Activated CD4-positive, alpha-beta T cell treated with anti-CD3 and anti-CD28 coated beads for 36 hours (primary cell): ENCODE measurements at regions not wholly inside any gene's neighbourhood (a gene's known extent, or its start where the extent isn't known, plus 50 kb on each side); places are given as distances from the start of the nearest gene placed in this dataset.
"Not testable (repeated sequence)": the region's sequence is repeated elsewhere in the genome, so short reads cannot be mapped to it uniquely, and the experiment has no call there.

Experiments
- ATAC-seq: fragments of 200-7000 bp; cut with Tn5 transposase; one replicate; pipeline ENCODE4 v1.10.0; 2021; ENCODE audit warnings: mild to moderate bottlenecking, moderate library complexity
- CTCF ChIA-PET: fragments of 350-600 bp; sonication (Branson Sonifier 250); formaldehyde crosslinking; loops from one replicate; lab custom pipeline; 2021; ENCODE audit warnings: antibody characterized with exemption; lab: Charles Lee
- POLR2A ChIA-PET: fragments of 350-600 bp; sonication (Branson Sonifier 250); formaldehyde crosslinking; loops from one replicate; lab custom pipeline; 2021; ENCODE audit warnings: antibody characterized with exemption, inconsistent platforms; lab: Charles Lee
- DNase-seq: peaks from one replicate; pipeline ENCODE4 v3.0.0-alpha.2; 2020
- H3K27ac Mint-ChIP-seq: one replicate; pipeline ENCODE4 v1.8.0; 2021; ENCODE audit warnings: mixed read lengths
- H3K27me3 Mint-ChIP-seq: one replicate; pipeline ENCODE4 v1.8.0; 2021; ENCODE audit warnings: mixed read lengths
- H3K36me3 Mint-ChIP-seq: one replicate; pipeline ENCODE4 v1.8.0; 2021; ENCODE audit warnings: low read depth, mixed read lengths
- H3K4me1 Mint-ChIP-seq: one replicate; pipeline ENCODE4 v1.8.0; 2021; ENCODE audit warnings: mixed read lengths
- H3K4me3 Mint-ChIP-seq: one replicate; pipeline ENCODE4 v1.8.0; 2021; ENCODE audit warnings: mild to moderate bottlenecking, moderate library complexity, mixed read lengths
- H3K9me3 Mint-ChIP-seq: one replicate; pipeline ENCODE4 v1.8.0; 2021; ENCODE audit warnings: low read depth, mixed read lengths
- intact Hi-C, 2 experiments: fragments of 100-400 bp; cut with DNase I in 1 of 2; cut with micrococcal nuclease in 1 of 2; formaldehyde crosslinking; loops; one replicate each; pipeline versions ENCODE4 v1.14.2 to v1.15.1; 2022 to 2024; cut with DNase I, micrococcal nuclease

DNA sequence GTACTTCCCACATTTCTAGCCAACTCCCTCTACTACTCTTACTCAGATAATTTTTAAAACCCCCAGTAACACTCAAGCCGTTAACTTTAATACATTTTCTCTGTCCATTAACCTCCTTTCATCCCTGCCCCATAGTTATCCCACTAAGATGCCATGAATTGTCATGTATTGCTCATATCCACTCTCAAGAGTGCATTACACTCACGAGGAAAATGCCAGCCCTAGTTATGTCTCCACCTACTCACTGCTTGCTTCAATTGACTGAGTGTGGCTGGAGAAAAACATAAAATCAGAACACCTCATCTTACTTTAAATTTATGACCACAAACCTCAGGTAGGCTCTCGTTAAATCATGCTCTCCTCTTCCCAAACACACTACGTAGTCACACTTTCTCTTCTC lies 324.1 kb upstream of the NPSR1 start:
- peaks cover 3% of the 10 kb centered on the region for H3K9me3 Mint-ChIP-seq
- no peak overlapping the region for H3K4me3 Mint-ChIP-seq
- intact Hi-C loops = no loop called here
- no peak overlapping the region for H3K27ac Mint-ChIP-seq
- CTCF ChIA-PET = no interaction called here
- DNase-seq = no peak
- no peaks in the 10 kb centered on the region for H3K36me3 Mint-ChIP-seq
- no peaks in the 10 kb centered on the region for H3K27me3 Mint-ChIP-seq
- H3K4me1 Mint-ChIP-seq = no peaks in the 10 kb centered on the region
- no peak for ATAC-seq
- POLR2A ChIA-PET = no interaction called here

DNA sequence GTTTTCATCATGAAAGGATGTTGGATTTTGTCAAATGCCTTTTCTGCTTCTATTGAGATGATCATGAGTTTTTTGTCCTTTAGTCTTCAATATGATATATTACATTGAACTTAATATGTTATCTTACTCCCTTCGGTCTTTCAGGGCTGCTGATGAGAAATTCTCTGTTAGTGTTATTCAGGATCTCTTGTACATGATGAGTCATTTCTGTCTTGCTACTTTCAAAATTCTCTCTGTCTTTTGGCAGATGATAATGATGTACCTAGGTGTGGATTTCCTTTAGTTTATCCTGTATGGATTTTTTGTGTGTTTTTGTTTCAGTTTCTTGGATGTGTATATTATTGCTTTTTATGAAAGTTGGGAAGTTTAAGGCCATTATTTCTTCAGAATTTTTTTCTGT lies 320.9 kb upstream of the NPSR1 start:
- no peak for ATAC-seq
- ChIA-PET POLR2A (no interaction called here), CTCF (interaction anchor here (1.4 kb wide), 1 partner anchor 16 kb away, joined by 3 read pairs; no protein-coding TSS in a partner anchor)
- Mint-ChIP-seq H3K27ac (no peak overlapping the region), H3K4me1 (no peaks in the 10 kb centered on the region), H3K4me3 (no peak overlapping the region), H3K9me3 (peaks cover 3% of the 10 kb centered on the region), H3K36me3 (no peaks in the 10 kb centered on the region), H3K27me3 (no peaks in the 10 kb centered on the region)
- intact Hi-C loops = no loop called here
- no peak for DNase-seq

DNA sequence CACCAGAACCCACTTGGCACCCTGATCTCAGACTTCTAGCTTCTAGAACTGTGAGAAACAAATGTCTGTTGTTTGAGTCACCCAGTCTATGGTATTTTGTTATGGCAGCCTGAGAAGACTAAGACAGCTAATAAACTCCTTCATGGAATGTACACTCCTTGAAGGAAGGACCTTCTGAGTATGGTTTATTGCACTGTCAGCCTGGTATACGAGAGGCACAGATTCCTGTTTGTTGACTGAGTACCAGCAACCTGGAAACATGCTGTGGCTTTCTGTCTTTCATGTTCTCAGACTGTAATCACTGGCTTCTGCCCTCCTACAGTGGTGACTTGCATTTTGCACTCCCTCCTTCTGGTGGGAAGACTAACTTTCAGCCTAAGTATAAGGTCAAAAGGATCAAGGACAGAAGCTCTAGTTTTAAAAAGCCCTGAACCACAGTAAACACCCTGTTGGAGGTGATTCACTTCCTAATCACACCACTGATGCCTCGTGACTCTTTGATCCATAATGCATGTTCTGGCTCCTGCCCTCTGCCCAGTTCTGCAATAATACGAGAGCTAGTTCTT lies 319.0 kb upstream of the NPSR1 start:
- no peak for ATAC-seq
- POLR2A ChIA-PET = no interaction called here
- Mint-ChIP-seq H3K27me3 (no peaks in the 10 kb centered on the region), H3K9me3 (peaks cover 3% of the 10 kb centered on the region), H3K27ac (no peak overlapping the region), H3K36me3 (no peaks in the 10 kb centered on the region), H3K4me3 (no peak overlapping the region), H3K4me1 (no peaks in the 10 kb centered on the region)
- CTCF ChIA-PET = no interaction called here
- intact Hi-C loops = no loop called here
- DNase-seq = no peak

DNA sequence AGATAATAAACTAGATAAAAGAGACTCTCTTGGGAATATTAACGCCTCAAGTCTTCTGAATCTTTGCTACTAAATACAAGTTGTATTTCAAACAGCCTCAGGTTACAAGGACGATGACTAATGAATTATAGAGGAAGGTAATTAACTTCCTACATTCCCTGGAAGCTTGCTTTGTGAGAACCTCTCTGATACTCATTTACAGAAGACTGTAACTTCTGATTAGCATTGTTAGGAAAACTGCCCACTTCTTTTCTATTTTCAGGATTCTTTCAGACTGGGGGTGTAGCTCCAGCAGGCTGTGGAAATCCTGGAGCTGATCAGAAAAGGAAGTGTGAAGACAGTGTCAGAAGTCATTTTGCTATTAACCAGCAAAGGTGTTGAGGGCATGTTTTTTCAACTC lies 316.7 kb upstream of the NPSR1 start:
- CTCF ChIA-PET = no interaction called here
- POLR2A ChIA-PET = no interaction called here
- H3K27ac Mint-ChIP-seq = no peak overlapping the region
- DNase-seq (no peak), ATAC-seq (no peak)
- H3K27me3 Mint-ChIP-seq = no peaks in the 10 kb centered on the region
- intact Hi-C loops = no loop called here
- no peaks in the 10 kb centered on the region for H3K4me1 Mint-ChIP-seq
- H3K36me3 Mint-ChIP-seq = no peaks in the 10 kb centered on the region
- no peak overlapping the region for H3K4me3 Mint-ChIP-seq
- peaks cover 3% of the 10 kb centered on the region for H3K9me3 Mint-ChIP-seq

DNA sequence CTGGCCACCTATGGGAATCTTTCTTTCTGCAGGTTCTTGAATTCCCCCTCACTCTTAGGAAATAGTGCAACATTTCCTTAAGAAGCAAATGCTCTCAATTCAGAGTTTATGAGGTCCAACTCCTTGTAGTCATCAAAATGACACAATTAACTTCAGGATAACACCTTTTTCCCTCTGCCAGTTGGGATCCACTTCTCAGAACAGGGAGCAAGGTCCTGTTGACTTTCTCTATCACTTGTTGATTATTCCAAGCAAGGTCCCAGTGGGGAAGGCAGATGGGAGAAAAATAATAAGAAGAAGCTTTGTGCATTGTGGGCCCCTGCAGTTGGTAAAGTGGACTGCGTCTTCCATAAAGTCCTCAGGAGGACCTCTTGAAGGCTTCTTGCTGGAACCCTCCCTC lies 315.6 kb upstream of the NPSR1 start:
- intact Hi-C loops = no loop called here
- H3K4me1 Mint-ChIP-seq = no peaks in the 10 kb centered on the region
- ATAC-seq = no peak
- no peaks in the 10 kb centered on the region for H3K27me3 Mint-ChIP-seq
- H3K4me3 Mint-ChIP-seq = no peak overlapping the region
- H3K27ac Mint-ChIP-seq = no peak overlapping the region
- POLR2A ChIA-PET = no interaction called here
- DNase-seq = no peak
- H3K36me3 Mint-ChIP-seq = no peaks in the 10 kb centered on the region
- CTCF ChIA-PET = no interaction called here
- H3K9me3 Mint-ChIP-seq = peaks cover 1% of the 10 kb centered on the region

DNA sequence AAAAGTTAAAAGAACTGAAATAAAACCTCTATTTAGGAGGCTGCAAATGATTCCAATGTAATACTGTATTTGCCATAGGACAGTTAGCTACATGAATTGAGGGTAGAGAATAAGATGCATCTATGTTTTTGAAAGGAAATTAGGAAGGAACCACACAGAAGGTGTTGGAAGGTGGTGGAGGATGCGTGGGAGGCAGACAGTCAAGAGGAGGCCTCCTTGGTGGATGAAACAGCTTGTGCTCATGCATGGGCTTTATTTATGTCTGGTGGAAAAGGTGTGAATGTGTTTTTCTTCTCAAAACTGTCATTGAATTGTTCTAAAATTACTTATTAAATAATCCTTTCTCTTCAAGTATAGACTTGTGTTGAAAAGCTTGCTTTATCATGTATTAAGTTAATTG lies 314.4 kb upstream of the NPSR1 start:
- no peaks in the 10 kb centered on the region for H3K9me3 Mint-ChIP-seq
- H3K27ac Mint-ChIP-seq = no peak overlapping the region
- POLR2A ChIA-PET = no interaction called here
- CTCF ChIA-PET = no interaction called here
- intact Hi-C loops = no loop called here
- ATAC-seq (no peak), DNase-seq (no peak)
- H3K4me1 Mint-ChIP-seq = no peaks in the 10 kb centered on the region
- H3K27me3 Mint-ChIP-seq = no peaks in the 10 kb centered on the region
- no peak overlapping the region for H3K4me3 Mint-ChIP-seq
- no peaks in the 10 kb centered on the region for H3K36me3 Mint-ChIP-seq

DNA sequence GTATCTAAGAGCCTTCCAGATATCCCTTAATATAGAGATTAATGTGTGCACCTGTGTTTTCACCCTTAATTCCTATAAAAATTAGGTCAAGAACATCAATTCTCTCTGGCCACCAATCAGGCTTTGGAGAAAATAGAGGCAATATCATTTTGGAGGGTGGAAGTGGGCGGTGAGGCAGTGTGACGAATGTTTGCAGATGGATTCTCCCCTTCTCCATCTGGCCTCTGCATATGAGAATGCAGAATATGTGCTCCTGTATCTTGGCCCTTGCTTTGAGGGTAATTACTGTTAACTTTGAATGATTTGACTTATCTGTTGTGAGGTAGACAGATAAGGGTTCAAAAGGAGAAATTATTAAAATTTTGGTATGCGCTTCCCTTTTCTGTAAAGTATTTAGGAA lies 304.0 kb upstream of the NPSR1 start:
- Mint-ChIP-seq H3K4me1 (no peaks in the 10 kb centered on the region), H3K36me3 (no peaks in the 10 kb centered on the region), H3K27me3 (no peaks in the 10 kb centered on the region), H3K9me3 (no peaks in the 10 kb centered on the region), H3K27ac (no peak overlapping the region), H3K4me3 (no peak overlapping the region)
- ChIA-PET POLR2A (no interaction called here), CTCF (no interaction called here)
- no peak for DNase-seq
- intact Hi-C loops = no loop called here
- no peak for ATAC-seq

DNA sequence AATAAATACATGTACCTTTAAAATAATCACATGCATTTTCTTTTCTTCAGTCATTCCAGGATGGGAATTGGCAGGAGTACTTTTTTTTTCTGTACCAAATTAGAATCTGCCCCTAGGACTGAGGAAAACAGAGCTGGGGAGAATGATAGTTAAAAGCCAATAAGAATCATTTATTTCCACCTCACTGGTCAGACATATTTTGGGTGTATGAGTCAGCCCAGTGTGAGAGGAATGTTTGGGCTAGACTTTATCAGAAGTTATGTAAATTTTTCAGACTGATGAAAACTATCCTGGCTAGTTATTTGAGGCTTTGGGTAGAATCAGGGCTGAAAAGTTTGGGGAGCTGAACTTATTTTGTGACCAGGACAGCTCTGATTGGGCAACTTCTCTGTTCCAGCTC lies 303.1 kb upstream of the NPSR1 start:
- no peak for ATAC-seq
- POLR2A ChIA-PET = no interaction called here
- H3K27me3 Mint-ChIP-seq = no peaks in the 10 kb centered on the region
- H3K36me3 Mint-ChIP-seq = no peaks in the 10 kb centered on the region
- no peak for DNase-seq
- intact Hi-C loops = no loop called here
- no peaks in the 10 kb centered on the region for H3K9me3 Mint-ChIP-seq
- H3K4me3 Mint-ChIP-seq = no peak overlapping the region
- CTCF ChIA-PET = no interaction called here
- H3K27ac Mint-ChIP-seq = no peak overlapping the region
- H3K4me1 Mint-ChIP-seq = no peaks in the 10 kb centered on the region

DNA sequence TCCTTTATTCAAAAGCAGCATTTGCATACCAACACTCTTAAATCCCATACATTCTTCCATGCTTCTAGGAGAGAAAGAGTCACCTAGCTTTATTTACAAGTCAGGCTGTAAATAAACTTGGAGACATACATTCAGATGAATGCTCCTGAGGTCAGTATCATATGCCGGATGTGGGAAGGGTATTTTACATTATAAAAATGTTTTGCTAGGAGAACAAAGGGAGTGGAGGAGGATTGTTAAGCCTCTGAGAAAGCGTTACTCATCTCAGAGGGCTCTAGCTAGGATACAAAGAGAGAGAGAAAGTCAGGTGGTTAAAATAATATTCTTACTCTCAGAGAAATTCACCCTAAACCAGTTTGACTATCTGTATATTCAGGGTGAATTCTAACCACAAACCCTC lies 300.9 kb upstream of the NPSR1 start:
- ChIA-PET CTCF (no interaction called here), POLR2A (interaction anchor here (0.7 kb wide), 1 partner anchor 36 kb away, joined by 3 read pairs; no protein-coding TSS in a partner anchor)
- Mint-ChIP-seq H3K4me1 (no peaks in the 10 kb centered on the region), H3K36me3 (no peaks in the 10 kb centered on the region), H3K27me3 (no peaks in the 10 kb centered on the region), H3K27ac (no peak overlapping the region), H3K9me3 (no peaks in the 10 kb centered on the region), H3K4me3 (no peak overlapping the region)
- intact Hi-C loops = no loop called here
- ATAC-seq = no peak
- no peak for DNase-seq

DNA sequence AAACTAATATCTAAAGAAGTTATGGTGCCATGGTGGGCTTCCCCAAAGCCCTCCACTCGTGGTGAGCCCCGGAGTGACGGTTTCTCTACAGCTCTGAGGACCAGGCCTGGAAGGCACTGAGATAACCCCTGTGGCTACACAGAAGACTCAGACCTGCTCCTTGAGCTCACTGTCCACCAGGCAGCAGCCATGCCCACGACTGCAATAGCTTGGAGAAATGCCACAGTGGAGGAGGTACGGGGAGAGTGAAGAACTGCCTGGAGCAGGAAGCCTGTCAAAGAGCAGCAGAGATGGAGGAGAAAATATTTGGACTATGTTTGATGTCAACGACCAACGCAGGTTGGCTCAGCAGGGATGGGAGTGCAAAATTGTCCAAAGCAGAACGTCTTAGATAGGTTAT lies 300.1 kb upstream of the NPSR1 start:
- no peaks in the 10 kb centered on the region for H3K4me1 Mint-ChIP-seq
- H3K36me3 Mint-ChIP-seq = no peaks in the 10 kb centered on the region
- intact Hi-C loops = no loop called here
- no peak overlapping the region for H3K4me3 Mint-ChIP-seq
- ATAC-seq = no peak
- H3K27ac Mint-ChIP-seq = no peak overlapping the region
- POLR2A ChIA-PET = no interaction called here
- no peaks in the 10 kb centered on the region for H3K27me3 Mint-ChIP-seq
- no peaks in the 10 kb centered on the region for H3K9me3 Mint-ChIP-seq
- no peak for DNase-seq
- CTCF ChIA-PET = no interaction called here

DNA sequence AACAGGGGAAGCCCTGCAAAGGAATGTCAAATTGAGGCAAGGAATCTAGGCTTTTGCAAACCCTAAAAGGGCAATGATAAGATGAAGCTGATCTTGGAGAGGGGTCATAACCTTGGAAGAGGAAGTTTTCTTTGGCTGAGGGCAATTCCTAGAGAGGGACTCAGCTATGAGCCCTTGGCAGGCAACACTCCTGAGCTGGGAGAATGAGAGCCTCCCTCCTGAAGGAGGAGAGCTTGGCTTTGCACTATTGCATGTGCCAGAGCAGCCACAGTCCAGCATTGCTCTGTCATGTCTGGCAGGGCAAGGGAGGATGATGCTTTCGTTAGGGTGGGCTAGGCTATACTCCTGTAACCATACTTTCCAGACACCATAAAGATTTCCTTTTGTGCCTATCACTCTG lies 299.4 kb upstream of the NPSR1 start:
- H3K4me1 Mint-ChIP-seq, H3K9me3 Mint-ChIP-seq, H3K27ac Mint-ChIP-seq, H3K4me3 Mint-ChIP-seq, H3K27me3 Mint-ChIP-seq, ATAC-seq, DNase-seq, CTCF ChIA-PET, H3K36me3 Mint-ChIP-seq, intact Hi-C loops, POLR2A ChIA-PET: not testable (repeated sequence)

DNA sequence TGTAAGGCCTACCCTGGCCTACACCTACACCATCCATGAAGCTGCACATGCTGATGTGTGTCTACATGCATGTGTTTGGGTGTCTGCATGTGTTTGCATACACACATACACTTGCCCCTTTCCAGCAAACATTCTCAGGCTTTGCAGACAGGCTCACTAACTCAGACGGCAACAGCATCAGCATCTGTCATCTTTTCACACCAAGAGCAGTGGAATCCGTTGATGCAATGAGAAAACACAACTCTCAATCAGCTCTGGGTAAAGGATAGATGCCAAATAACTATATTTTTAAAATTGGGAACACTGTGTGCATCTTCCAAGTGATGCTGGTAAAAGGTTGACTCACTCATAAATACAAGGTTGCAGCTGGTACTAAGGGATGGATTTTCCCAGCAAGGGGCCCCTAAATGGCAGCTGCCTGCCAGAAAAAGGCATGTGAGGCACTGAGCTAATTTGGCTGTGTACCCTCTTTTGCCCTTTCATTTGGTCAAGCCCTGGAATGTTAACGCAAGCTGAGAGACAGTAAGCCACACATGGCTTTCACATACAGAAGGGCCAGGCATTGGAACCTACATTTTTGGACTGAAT lies 296.3 kb upstream of the NPSR1 start:
- no peaks in the 10 kb centered on the region for H3K4me1 Mint-ChIP-seq
- intact Hi-C loops = no loop called here
- H3K9me3 Mint-ChIP-seq = no peaks in the 10 kb centered on the region
- CTCF ChIA-PET = no interaction called here
- ATAC-seq = no peak
- DNase-seq = no peak
- H3K4me3 Mint-ChIP-seq = no peak overlapping the region
- POLR2A ChIA-PET = no interaction called here
- no peaks in the 10 kb centered on the region for H3K36me3 Mint-ChIP-seq
- H3K27me3 Mint-ChIP-seq = no peaks in the 10 kb centered on the region
- no peak overlapping the region for H3K27ac Mint-ChIP-seq
